CD4-positive, alpha-beta T cell (primary cell): ENCODE measurements at regions not wholly inside any gene's neighbourhood (a gene's known extent, or its start where the extent isn't known, plus 50 kb on each side); places are given as distances from the start of the nearest gene placed in this dataset.

ENCODE experiments used
- ATAC-seq: fragments of 200-7000 bp; cut with Tn5 transposase; one replicate; pipeline ENCODE4 v1.10.0; 2022; ENCODE audit warnings: mild to moderate bottlenecking; ENCODE audit not compliant: poor library complexity
- CTCF ChIA-PET: fragments of 350-600 bp; sonication (Branson Sonifier 250); formaldehyde crosslinking; loops from one replicate; lab custom pipeline; 2021; ENCODE audit warnings: antibody characterized with exemption, inconsistent platforms; lab: Charles Lee
- POLR2A ChIA-PET: fragments of 350-600 bp; sonication (Branson Sonifier 250); formaldehyde crosslinking; loops from one replicate; lab custom pipeline; 2021; ENCODE audit warnings: antibody characterized with exemption, inconsistent platforms; lab: Charles Lee
- DNase-seq, 14 experiments: peaks; one replicate each; pipeline ENCODE4 v3.0.0-alpha.2; 2013 to 2020; ENCODE audit warnings: mixed read lengths in 2 of 14
- H3K27ac ChIP-seq, 2 donors: one replicate each; pipeline versions ENCODE4 v1.5.1 to v1.7.0; 2013; ENCODE audit warnings: low read length in 2 of 2, low read depth in 1 of 2, mild to moderate bottlenecking in 1 of 2
- H3K27me3 ChIP-seq, 2 experiments: 1 replicate in 1 of 2; 2 replicates in 1 of 2; pipeline versions ENCODE4 v1.6.1 to v1.7.0; 2013; ENCODE audit warnings: low read length in 2 of 2, control low read depth in 1 of 2, mild to moderate bottlenecking in 1 of 2, moderate library complexity in 1 of 2; ENCODE audit not compliant: insufficient read depth in 2 of 2, control insufficient read depth in 1 of 2
- H3K36me3 ChIP-seq: one replicate; pipeline ENCODE4 v1.6.1; 2013; ENCODE audit warnings: low read length, control low read depth; ENCODE audit not compliant: insufficient read depth
- H3K4me1 ChIP-seq: one replicate; pipeline ENCODE4 v1.6.1; 2013; ENCODE audit warnings: low read length, control low read depth; ENCODE audit not compliant: insufficient read depth
- H3K4me3 ChIP-seq: one replicate; pipeline ENCODE4 v1.5.1; 2013; ENCODE audit warnings: mild to moderate bottlenecking, low read length, moderate library complexity
- H3K9me3 ChIP-seq, 2 experiments: 1 replicate in 1 of 2; 2 replicates in 1 of 2; pipeline versions ENCODE4 v1.6.1 to v1.7.0; 2013; ENCODE audit warnings: low read length in 2 of 2, mild to moderate bottlenecking in 2 of 2, control low read depth in 1 of 2, moderate library complexity in 1 of 2; ENCODE audit not compliant: control insufficient read depth in 1 of 2, insufficient read depth in 1 of 2
- H3K27ac Mint-ChIP-seq: one replicate; pipeline ENCODE4 v1.8.0; 2020; ENCODE audit warnings: mixed read lengths
- H3K27me3 Mint-ChIP-seq: one replicate; pipeline ENCODE4 v1.8.0; 2021; ENCODE audit warnings: mixed read lengths
- H3K36me3 Mint-ChIP-seq: one replicate; pipeline ENCODE4 v1.8.0; 2021; ENCODE audit warnings: low read depth, mixed read lengths
- H3K4me1 Mint-ChIP-seq: one replicate; pipeline ENCODE4 v1.8.0; 2021; ENCODE audit warnings: low read depth, mixed read lengths
- H3K4me3 Mint-ChIP-seq: one replicate; pipeline ENCODE4 v1.8.0; 2020; ENCODE audit warnings: mild to moderate bottlenecking, mixed read lengths
- H3K9me3 Mint-ChIP-seq: one replicate; pipeline ENCODE4 v1.8.0; 2020; ENCODE audit warnings: mixed read lengths
- CTCF ChIP-seq: fragments of 200-600 bp; IDR thresholded peaks from one replicate; pipeline ENCODE4 v1.8.0; 2022; ENCODE audit warnings: antibody characterized with exemption, mild to moderate bottlenecking
- intact Hi-C, 2 experiments: fragments of 100-400 bp; cut with DNase I in 1 of 2; cut with micrococcal nuclease in 1 of 2; formaldehyde crosslinking; loops; one replicate each; pipeline versions ENCODE4 v1.15.1 to v1.9.0; 2023 to 2025; cut with DNase I, micrococcal nuclease

DNA sequence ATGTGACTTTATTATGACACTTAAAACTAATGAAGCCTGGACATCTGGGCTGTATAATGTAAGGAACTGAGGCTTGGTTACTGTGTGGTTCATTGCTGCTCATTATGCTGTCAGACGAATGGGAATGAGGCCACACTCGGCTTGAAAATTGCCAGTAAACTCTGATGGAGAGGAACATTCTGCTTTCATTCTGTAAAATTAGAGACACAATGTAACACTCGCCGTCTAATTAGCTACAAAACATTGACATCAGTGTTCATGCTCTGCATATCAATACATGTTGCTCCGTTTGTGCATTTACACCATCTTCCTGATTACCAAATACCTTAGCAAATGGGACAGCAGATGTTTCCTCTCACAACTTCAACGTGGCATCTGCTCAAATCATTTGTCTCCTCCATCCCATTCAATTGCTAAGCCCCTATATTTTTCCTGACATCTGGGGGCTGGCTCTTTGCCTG lies 133.0 kb downstream of the SLC28A3 start:
- Mint-ChIP-seq H3K4me3 (no peak overlapping the region), H3K36me3 (no peaks in the 10 kb centered on the region), H3K27me3 (peaks cover 11% of the 10 kb centered on the region), H3K4me1 (no peaks in the 10 kb centered on the region), H3K27ac (no peak overlapping the region), H3K9me3 (no peaks in the 10 kb centered on the region)
- no peak overlapping the region for H3K4me3 ChIP-seq
- no peaks in the 10 kb centered on the region for H3K36me3 ChIP-seq
- no peak for TF ChIP-seq CTCF
- intact Hi-C loops, result no loop called here
- ChIA-PET CTCF (no interaction called here), POLR2A (no interaction called here)
- no peak overlapping the region for H3K27ac ChIP-seq
- no peaks in the 10 kb centered on the region for H3K9me3 ChIP-seq
- no peaks in the 10 kb centered on the region for H3K4me1 ChIP-seq
- DNase-seq, result no peak
- no peak for ATAC-seq
- peaks cover 3 to 17% of the 10 kb centered on the region in 2 experiments for H3K27me3 ChIP-seq

GRCh38 chr9:84212246-84212645 lies 128.3 kb downstream of the SLC28A3 start:
- H3K27ac ChIP-seq, result no peak overlapping the region
- Mint-ChIP-seq H3K36me3 (no peaks in the 10 kb centered on the region), H3K4me1 (no peaks in the 10 kb centered on the region), H3K27ac (no peak overlapping the region), H3K27me3 (no peaks in the 10 kb centered on the region), H3K9me3 (no peaks in the 10 kb centered on the region), H3K4me3 (no peak overlapping the region)
- DNase-seq (no peak), ATAC-seq (no peak)
- H3K4me1 ChIP-seq, result no peaks in the 10 kb centered on the region
- no peak overlapping the region for H3K4me3 ChIP-seq
- H3K9me3 ChIP-seq, result no peaks in the 10 kb centered on the region
- CTCF ChIA-PET, result no interaction called here
- POLR2A ChIA-PET, result no interaction called here
- no peaks in the 10 kb centered on the region for H3K36me3 ChIP-seq
- no peak for TF ChIP-seq CTCF
- intact Hi-C loops, result no loop called here
- no peaks in the 10 kb centered on the region for H3K27me3 ChIP-seq

GRCh38 chr9:84212982-84213381 lies 127.6 kb downstream of the SLC28A3 start:
- Histone ChIP-seq H3K4me3 (no peak overlapping the region), H3K9me3 (no peaks in the 10 kb centered on the region), H3K36me3 (no peaks in the 10 kb centered on the region), H3K4me1 (no peaks in the 10 kb centered on the region), H3K27ac (no peak overlapping the region), H3K27me3 (no peaks in the 10 kb centered on the region)
- H3K4me1 Mint-ChIP-seq, result no peaks in the 10 kb centered on the region
- H3K36me3 Mint-ChIP-seq, result no peaks in the 10 kb centered on the region
- no peaks in the 10 kb centered on the region for H3K9me3 Mint-ChIP-seq
- H3K4me3 Mint-ChIP-seq, result no peak overlapping the region
- TF ChIP-seq CTCF, result no peak
- intact Hi-C loops, result no loop called here
- ChIA-PET CTCF (no interaction called here), POLR2A (no interaction called here)
- H3K27me3 Mint-ChIP-seq, result no peaks in the 10 kb centered on the region
- no peak for DNase-seq
- no peak overlapping the region for H3K27ac Mint-ChIP-seq
- ATAC-seq, result no peak
